GM21717 (cell line): ENCODE measurements at regions not wholly inside any gene's neighbourhood (a gene's known extent, or its start where the extent isn't known, plus 50 kb on each side); places are given as distances from the start of the nearest gene placed in this dataset.

Experiments used
- ATAC-seq: cut with Tn5 transposase; IDR thresholded peaks from one replicate; pipeline ENCODE4 v1.9.1; 2021; ENCODE audit warnings: mild to moderate bottlenecking, moderate library complexity; ENCODE audit not compliant: unreplicated experiment

DNA sequence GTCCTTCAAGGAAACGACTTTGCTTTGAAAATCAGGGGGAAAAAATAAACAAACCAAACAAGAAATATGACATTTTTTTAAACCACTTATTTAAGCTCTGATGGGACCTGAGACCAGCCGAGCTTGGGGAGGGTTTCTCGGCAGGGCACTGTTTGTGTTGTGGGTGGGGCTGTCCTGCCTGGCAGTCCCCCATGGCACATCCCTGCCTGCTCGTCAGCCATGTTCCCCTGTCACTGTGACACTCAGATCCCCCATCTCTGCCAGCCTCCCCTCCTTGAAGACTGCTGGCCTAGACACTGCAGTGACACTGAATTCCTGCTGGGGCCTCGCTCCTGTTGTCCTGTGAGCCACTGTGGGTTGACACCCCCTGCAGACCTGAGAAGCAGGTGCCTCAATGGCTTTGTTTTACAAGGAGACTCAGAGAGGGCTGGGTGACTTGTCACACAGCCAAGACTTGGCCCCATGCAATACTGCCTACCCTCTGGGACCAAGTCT lies 95.1 kb upstream of the PTPN1 start:
- no peak for ATAC-seq

DNA sequence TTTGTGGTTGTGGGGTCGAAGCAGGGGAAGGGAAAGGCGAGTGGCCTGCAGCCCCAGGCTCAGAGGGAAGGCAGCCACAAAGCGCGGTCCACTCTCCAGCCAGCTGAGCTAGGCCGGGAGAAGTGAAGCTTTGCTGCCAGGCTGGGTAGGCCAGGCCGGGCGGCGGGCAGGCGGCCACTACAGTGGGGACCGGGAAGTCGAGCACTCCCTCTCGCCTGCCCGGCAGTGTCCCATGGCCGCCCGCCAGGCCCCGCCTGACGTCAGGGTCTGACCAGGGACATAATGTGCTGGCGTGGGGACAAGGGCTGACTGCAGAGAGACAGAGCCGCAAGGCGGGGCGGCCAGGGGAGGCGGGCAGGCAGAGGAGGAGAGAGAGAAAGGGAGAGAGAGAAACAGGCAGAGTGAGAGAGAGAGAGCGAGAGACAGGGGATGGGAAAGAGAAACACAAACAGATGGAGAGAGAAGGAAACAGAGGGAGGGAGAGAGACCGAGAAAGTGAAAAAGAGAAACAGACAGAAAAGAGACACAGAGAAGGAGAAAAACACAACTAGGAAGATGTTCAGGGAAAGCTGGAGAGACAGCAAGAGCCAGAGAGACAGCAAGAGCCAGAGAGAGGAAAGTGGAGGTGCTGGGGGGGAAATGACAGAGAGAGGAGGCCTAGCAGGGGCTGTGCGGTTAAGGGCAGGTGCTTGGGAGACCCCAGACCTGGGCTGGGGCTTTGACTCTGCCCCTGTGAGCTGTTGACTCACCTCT lies 94.5 kb upstream of the PTPN1 start:
- no peak for ATAC-seq

DNA sequence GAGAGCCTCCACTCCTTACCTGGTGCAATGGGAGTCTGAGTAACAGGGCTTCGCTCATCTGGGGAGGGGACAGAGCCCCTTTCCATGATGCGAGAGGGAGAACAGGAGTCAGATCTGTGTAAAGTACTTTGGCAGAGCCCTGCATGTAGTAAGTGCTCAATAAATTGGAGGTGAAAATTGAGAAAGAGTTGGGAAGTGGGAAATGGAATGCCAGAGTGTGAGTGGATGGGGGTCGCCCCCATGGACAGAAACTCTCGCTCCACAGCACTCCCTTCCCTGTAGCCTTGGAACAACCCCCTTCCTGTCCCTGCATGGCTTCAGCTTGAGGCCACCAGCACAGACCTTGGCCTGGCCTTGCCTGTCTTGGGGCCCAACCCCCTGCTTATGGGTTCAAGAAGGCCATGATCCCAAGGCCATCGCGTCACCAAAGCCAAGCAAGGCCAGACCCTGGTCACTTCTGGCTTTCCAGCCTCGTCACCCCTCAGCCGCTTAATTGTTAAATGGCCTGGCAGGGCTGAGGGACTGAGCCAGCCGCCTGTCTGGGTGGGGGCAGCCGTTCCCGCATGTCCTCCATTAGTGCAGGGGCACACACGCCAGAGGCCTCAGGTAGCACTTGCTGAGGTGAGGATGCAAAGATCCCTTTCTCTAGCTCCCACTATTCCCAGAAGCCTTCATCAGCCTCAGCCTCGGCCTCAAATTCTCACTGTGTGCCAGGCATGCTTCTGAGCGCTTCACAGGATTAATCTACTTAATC lies 93.7 kb upstream of the PTPN1 start:
- ATAC-seq: no peak

DNA sequence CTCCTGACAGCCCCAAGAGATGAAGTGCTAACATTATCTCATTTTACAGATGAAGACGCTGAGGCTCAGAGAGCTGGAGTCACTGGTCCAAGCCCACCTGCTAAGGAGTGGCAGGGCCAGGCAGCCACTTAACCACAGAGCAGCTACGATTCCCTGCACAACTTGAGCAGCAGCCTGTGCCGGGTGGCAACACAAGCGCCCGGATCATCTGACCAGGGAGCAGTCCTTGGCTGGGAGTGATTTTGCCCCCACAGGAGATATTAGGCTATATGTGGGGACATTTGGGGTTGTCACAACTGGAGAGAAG lies 93.2 kb upstream of the PTPN1 start:
- ATAC-seq: no peak

DNA sequence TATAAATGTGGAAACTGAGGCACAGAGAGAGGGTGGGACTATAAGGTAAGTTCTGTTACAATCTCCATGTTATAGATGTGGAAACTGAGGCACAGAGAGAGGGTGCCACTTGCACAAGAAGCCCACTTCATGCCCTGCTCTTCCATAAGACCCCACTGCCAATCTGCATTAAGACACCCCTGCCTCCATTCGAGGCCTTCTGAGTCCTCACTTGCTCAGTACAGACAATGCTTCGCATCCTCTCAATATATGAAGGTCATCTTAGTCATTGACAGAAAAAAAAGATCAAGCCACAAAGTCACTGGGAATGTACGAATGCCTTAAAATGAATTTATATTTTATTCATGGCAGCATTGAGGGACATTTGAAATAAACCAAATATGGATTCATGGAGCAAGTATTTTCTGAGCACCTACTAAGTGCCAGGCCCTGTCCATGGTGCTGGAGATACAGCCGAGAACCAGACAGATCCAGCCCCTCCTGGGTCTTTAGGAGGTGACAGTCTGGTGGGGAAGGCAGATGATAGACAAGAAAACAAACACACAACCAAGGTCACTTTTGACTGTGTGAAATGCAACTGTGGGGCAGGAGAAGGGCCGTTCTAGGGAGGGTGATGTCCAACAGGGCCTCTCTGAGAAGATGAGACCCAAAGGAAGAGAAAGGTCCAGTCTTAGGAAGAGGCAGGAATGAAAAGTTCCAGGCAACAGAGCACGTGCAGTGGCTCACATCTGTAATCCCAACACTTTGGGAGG lies 92.5 kb upstream of the PTPN1 start:
- ATAC-seq: no peak

DNA sequence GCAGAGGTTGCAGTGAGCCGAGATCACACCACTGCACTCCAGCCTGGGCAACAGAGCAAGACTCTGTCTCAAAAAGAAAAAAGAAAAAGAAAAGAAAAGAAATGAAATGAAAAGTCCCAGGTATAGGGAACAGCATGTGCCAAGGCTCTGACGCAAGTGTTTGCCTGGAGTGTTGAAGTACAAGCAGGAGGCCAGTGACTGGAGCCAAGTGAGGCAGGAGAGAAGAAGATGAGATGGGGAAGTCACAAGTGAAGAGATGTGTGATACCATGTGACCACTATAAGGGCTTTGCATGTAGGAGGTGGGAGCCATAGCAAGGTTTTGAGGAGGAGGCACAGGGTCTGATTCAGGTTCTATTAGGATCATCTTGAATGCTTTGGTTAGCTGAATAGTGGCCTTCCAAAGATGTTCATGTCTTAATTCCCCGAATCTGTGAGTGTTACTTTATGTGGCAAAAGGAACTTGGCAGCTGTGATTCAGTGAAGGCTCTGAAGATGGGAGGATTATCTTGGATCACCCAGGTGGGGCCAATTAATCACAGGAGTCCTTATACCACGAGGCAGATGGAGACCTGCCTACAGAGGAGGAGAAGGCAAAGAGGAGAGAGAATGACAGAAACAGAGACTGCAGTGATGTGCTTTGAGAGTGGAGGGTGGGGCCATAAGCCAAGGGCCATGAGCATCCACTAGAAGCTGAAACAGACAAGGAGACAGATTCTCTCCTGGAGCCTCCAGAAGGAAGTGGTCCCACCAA lies 91.1 kb upstream of the PTPN1 start:
- no peak for ATAC-seq

DNA sequence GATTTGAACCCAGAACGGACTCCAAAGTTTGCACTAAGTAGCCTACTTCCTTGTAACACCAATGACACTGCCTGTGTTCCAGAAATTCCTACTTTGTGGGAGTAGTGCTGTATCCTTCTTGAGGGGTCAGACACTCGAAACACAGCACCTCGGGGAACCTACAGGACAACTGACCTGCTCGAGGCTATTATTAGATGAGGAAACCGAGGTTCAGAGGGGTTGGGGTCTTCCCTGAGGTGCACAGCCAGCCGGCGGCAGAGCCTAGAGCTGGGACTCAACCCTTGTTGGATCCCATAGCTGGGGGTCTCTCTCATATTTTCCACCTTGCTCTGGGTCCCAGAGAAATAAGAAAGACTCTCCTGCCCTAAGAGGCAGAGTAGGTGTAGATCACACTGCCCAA lies 89.8 kb upstream of the PTPN1 start:
- no peak for ATAC-seq

DNA sequence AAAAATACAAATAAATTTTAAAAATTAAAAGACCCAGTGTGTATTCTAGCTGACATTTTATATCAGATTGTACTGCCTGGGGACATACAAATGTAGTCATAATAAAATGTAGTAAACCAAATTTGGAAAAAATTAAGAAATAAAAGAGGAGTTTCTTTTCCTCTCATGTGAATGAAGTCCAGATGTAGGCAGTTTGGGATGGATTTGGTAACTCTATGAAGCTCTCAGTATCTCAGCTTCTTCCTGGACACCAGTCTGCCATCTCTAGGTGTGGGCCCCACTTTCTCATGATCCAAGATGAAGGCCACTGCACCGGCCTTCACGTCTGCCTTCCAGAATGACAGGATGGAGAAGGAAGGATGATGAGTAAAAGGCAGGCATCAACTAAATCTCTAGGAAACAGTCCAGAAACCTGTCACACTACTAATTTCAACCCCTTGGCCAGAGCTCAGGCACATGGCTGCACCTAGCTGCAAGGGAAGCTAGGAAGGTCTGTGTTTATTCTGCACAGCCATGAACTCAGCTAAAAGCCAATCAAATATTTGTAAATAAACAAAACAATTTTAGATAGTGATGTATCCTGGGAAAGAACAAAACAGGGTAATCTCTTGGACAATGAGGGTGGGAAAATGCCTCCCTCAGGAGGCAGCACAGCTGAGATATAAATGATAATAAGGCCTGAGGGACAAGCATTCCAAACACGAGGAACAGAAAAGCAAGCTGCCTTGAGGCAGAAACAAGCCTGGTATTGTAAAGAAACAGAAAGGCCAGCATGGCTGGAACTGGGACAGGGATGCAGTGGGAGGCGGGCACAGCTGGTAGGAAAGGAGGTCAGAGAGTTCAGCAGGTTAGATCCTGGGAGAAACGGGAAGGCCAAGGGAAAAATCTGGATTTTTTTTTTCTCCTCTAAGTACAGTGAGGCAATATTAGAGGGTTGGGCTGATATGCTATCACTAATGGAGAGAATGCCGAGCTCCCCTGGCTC lies 88.5 kb upstream of the PTPN1 start:
- no peak for ATAC-seq

DNA sequence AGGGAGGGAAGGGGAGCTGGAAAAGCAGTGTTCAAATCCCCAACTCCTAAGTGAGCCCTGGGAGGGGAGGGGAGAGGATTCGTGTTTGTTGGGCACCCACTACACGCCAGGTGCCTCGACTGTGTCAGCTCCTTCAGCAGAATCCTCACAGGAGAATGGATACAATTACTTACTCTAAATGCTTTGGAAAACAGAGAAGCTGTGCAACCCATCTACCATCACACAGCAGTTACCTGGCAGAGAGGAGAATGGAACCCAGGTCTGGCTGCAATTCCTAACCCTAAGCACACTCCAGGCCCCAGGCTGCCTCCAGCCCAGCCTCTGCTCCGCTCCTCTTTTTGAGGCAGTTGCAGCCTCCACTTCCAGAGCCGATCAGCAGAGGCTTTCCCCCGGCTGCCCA lies 86.4 kb upstream of the PTPN1 start:
- no peak for ATAC-seq

DNA sequence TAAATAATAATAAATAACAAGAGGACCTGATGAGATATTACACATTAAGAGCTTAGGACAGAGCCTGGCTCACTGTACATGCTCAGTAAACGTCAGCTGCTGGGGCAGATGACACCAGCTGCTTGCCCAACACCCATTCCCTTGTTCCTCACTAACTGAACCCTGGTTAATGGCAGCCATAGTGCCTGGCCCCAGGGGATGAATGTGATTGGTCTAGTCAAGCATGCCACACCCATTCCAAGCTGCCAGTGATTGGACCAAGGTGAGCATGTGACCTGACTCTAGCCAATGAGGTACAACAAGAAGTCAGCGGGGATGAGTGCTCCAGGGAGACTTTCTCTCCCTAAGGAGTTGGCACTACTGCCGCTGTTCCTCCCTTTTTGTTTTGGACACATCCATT lies 85.1 kb upstream of the PTPN1 start:
- no peak for ATAC-seq

DNA sequence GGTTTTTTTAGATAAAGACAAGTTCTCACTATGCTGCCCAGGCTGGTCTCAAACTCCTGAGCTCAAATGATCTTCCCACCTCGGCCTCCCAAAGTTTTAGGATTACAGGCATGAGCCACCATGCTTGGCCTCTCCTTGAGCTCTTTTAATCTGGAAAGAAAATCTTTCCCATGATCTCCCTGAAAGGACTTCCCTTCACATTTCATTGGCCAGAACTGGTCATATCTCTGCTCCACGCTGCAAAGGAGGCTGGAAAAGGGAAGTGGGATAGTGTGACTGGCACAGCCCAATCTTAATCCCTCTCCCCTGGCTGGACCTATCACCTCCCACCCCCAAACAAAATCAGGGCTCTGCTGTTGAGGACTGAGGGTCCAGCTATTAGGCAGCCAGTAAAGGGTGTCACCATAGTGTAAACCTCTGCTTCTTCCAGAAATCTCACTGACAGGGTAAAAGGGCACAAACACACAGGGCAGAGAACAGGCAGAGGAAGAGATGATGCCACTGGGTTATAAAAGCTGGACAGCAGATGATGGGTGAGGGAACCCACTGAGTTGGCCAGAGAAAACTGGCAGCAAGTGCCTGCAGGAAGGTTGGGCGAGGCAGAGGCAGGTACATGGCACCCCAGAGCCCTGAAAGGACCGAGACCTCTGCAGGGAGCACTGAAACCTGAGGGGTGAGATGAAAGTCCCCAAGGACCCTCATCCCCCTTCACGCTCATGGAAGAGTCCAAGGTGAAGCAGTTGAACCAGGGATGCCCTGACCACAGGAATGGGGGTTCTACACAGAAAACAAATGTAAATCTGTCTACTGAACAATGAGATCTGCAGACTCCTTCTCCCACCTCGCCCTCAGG lies 83.1 kb upstream of the PTPN1 start:
- ATAC-seq: no peak

DNA sequence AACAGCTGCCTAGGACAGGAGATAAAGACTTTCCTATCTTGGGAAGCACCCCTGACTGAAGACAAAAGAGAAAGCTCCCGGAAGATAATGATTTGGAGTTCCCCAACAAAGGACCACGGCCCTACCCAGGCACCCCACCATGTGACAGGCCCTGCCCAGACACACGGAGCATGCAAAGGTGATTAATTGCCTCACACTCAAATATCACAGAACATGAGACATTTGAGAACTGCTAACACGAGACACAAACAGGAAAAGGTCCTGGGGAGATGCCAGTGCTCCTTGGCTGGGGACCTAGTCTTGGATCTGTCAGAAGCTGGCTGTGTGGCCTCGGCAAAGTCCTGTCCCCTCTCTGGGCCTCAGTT lies 82.5 kb upstream of the PTPN1 start:
- ATAC-seq: no peak

DNA sequence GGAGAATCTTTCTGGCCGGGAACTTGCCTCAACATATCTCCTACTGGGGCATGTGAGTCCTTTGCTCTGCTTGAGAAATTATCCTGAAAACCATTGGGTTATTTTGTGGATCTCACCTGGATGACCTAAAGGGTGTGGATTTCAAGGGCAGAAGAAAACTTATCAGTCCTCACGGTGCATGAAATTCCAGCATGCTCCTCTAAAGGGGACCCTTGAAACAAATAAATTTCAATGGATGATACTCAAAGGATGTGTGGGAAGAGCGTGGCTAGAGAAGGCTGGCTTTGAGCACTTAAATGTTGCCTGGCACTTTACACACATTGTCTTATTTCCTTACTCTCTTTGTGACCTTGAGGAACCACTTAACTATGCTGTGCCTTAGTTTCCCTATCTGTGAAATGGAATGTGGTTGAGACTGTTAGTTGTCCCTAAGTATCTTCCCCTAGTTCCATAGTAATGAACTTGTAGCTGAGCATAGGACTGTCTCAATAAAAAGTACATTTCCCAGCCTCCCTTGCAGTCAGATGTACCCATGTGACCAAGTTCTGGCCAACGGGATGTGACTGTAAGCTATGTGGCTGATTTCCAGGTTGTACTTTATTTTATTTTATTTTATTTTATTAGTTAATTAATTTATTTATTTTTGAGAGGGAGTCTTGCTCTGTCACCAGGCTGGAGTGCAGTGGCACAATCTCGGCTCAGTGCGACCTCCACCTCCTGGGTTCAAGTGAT lies 81.9 kb upstream of the PTPN1 start:
- no peak for ATAC-seq

DNA sequence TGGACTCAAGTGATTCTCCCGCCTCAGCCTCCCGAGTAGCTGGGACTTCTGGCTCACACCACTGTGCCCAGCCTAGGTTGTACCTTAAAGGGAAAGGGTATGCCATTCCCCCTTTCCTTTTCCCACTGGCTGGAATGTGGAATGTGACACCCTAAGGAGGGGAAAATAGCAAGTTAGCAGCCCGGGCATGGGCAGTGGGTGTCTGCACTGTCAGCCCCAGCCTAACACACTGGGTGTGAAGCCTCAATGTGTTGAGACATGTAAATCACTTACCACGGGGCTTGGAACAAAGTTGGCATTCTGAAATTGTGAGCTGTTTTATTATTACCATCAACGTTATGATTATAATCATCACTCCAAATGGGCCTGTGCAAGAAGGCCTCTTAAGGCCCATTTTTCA lies 80.8 kb upstream of the PTPN1 start:
- no peak for ATAC-seq

DNA sequence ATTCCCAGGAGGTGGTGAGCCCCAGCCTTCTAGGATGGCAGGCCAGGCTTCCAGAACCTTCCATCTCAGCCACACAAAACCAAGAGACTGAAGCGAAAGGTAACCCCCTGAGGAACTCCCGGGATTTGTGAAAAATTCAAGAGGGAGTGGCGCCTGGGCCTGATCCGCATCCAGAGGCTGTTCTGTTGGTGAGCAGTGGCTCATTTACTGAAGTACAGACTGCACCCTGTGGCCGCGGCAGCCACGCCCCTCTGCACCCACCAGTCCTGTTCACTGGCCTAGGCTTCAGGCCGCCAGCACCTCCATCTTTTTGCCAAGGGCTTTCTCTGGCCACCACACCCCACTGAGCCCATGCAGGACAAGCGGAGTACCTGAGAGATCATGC lies 79.1 kb upstream of the PTPN1 start:
- ATAC-seq: no peak

DNA sequence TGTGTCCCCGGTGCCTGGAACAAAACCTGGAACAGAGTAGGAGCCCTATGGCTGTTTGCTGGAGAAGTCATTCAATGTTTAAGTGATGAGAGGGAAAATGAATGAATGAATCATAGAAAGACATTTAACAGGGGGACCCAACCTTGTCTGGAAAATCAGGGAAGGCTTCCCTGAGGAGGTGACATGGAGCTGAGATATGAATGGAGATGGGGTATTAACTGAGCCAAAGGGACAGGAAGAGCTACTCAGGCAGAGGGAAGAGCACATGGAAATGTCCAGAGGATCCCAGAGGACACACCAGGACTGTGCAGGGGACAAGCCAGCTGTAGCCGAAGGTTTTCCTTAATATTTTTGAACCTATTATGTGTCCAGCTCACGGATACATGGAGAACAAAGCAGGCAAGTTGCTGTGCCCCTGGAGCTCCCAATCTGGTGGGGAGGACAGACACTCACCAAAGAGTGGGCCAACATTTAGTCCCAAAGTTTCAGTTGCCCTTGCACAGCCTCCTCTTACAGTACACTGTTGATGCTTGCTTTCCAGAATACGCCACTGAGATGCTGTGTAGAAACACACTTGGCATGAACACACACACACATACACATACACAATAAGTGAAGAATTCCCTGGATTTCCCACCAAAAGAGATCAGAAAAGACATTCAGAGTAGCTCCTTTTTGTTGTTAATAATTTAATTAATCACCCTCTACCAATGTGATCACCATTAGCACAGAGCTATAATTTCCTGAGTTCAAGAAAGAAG lies 77.0 kb upstream of the PTPN1 start:
- ATAC-seq: no peak

DNA sequence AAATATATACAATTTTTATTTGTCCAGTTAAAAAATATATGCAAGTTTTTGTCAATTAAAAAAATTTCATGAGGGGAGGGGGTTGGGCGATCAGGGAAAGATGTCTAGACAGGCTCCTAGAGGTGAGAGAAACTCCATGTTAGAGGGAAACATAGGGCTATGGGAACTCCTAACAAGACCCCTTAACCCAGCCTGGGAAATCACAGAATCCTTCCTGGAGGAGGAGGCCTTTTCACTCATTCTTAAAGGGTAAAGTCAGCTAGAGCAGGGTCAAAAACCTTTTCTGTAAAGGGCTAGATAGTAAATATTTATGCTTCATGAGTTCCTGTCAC lies 75.9 kb upstream of the PTPN1 start:
- ATAC-seq: no peak
